ENCODE measurements at regions not wholly inside any gene's neighbourhood (a gene's known extent, or its start where the extent isn't known, plus 50 kb on each side); places are given as distances from the start of the nearest gene placed in this dataset.
A peak's percentile ranks its signal among the peaks of the same experiment; 100 is the strongest.
"Not testable (repeated sequence)": the region's sequence is repeated elsewhere in the genome, so short reads cannot be mapped to it uniquely, and the experiment has no call there.

DNA sequence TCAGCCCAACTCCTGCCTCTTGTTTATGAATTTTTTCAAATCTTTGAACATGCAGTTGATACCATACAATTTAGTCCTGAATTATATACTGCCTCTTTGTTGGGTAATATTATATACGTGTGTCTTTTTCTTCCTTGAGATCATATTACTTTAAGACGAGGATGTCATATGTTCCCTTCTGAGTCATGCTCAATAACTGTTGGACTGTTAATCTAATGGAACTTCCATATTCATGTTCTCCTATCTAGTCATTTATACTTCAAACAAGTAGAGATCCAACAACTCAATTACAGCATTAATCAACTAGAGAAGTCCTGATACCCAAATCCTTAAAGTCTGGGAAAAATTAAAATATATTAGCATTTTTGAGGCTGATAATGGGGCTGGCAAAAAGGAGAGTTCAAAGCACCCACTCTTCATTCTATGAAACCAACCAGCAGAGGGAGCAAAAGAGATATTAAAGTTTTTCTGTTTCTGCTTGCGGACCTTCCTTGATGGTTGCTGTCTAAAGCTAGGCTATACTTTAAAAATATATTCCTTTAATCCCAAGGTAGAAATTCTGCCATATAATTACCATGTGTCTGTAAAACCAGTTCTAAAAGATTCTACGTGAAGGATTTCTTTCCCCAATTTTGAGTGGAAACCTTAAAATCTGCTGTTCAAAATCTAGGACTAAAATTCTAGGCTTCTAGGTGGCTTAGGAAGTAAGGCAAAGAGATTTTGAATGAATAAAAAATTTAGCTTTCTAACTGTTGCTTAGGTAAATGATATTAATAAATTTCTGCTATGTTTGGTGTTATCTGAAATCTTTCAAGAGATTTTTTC is 498.9 kb downstream of the BCKDHB start:
- H4K20me1 ChIP-seq (ENCODE audit: insufficient read depth, low read depth, low read length): no peaks in the 10 kb centered on the region
- no peaks in the 10 kb centered on the region for H3K27me3 ChIP-seq (ENCODE audit: low read length)
- no peak overlapping the region for H3K9ac ChIP-seq (ENCODE audit: low read length)
- no peak overlapping the region for H3K4me3 ChIP-seq (ENCODE audit: low read length)
- DNase-seq: peak; percentile 73
- no peak overlapping the region for H2AFZ ChIP-seq (ENCODE audit: low read length)
- no peak overlapping the region for H3K4me2 ChIP-seq (ENCODE audit: low read depth, low read length, poor library complexity, severe bottlenecking)
- no peaks in the 10 kb centered on the region for H3K36me3 ChIP-seq (ENCODE audit: insufficient read depth, low read length)
- no peaks in the 10 kb centered on the region for H3K9me2 ChIP-seq (replicated peaks; ENCODE audit: insufficient read depth, low read length)
- no peaks in the 10 kb centered on the region for H3K4me1 ChIP-seq (ENCODE audit: low read length)
- no peak overlapping the region for H3K27ac ChIP-seq (ENCODE audit: low read length)
- no peaks in the 10 kb centered on the region for H3K9me3 ChIP-seq (ENCODE audit: low read length)
- no peaks in the 10 kb centered on the region for H3K79me2 ChIP-seq (ENCODE audit: low read length)

DNA sequence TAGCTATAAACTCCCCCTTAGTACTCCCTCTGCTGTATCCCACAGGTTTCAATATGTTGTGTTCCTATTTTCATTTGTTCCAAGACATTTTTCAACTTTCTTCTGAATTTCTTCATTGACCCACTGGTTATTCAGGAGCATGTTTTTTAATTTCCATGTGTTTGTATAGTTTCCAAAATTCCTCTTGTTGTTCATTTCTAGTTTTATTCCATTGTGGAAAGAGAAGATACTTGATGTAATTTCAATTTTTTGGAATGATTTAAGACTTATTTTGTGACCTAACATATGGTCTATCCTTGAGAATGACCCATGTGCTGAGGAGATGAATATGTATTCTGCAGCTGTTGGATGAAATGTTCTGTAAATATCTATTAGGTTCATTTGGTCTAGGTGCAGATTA is 497.2 kb downstream of the BCKDHB start:
- Histone ChIP-seq H3K4me1 (ENCODE audit: low read length) (no peaks in the 10 kb centered on the region), H3K9me2 (replicated peaks; ENCODE audit: insufficient read depth, low read length) (no peaks in the 10 kb centered on the region), H3K9ac (ENCODE audit: low read length) (no peak overlapping the region), H3K27me3 (ENCODE audit: low read length) (no peaks in the 10 kb centered on the region), H3K4me2 (ENCODE audit: low read depth, low read length, poor library complexity, severe bottlenecking) (no peak overlapping the region), H2AFZ (ENCODE audit: low read length) (no peak overlapping the region), H4K20me1 (ENCODE audit: insufficient read depth, low read depth, low read length) (no peaks in the 10 kb centered on the region), H3K27ac (ENCODE audit: low read length) (no peak overlapping the region), H3K36me3 (ENCODE audit: insufficient read depth, low read length) (no peaks in the 10 kb centered on the region), H3K9me3 (ENCODE audit: low read length) (no peaks in the 10 kb centered on the region), H3K79me2 (ENCODE audit: low read length) (no peaks in the 10 kb centered on the region), H3K4me3 (ENCODE audit: low read length) (no peak overlapping the region)
- no peak for DNase-seq

DNA sequence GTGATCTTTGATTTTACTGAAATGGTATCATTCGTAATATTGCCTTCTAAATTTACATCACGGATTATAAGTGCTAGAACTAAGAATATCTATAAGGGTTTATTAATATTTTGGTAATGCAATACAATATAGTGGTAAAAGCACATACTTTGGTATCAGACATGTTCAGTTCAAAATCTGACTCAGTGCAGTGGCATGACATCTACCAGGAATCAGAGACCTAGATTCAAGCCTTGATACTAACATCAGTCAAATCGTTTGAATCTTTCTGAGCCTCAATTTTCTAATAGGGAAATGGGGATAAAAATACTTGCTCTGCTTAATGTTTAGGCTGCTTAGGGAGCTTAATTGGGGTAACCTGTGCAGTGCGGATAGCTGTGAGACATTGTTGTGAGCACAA is 488.0 kb downstream of the BCKDHB start:
- Histone ChIP-seq H3K27ac (ENCODE audit: low read length) (no peak overlapping the region), H3K4me3 (ENCODE audit: low read length) (no peak overlapping the region), H2AFZ (ENCODE audit: low read length) (no peak overlapping the region), H3K9me3 (ENCODE audit: low read length) (no peaks in the 10 kb centered on the region), H3K36me3 (ENCODE audit: insufficient read depth, low read length) (no peaks in the 10 kb centered on the region), H4K20me1 (ENCODE audit: insufficient read depth, low read depth, low read length) (no peaks in the 10 kb centered on the region), H3K9ac (ENCODE audit: low read length) (no peak overlapping the region), H3K9me2 (replicated peaks; ENCODE audit: insufficient read depth, low read length) (no peaks in the 10 kb centered on the region), H3K27me3 (ENCODE audit: low read length) (no peaks in the 10 kb centered on the region), H3K4me2 (ENCODE audit: low read depth, low read length, poor library complexity, severe bottlenecking) (no peak overlapping the region), H3K79me2 (ENCODE audit: low read length) (no peaks in the 10 kb centered on the region), H3K4me1 (ENCODE audit: low read length) (no peaks in the 10 kb centered on the region)
- DNase-seq: no peak

DNA sequence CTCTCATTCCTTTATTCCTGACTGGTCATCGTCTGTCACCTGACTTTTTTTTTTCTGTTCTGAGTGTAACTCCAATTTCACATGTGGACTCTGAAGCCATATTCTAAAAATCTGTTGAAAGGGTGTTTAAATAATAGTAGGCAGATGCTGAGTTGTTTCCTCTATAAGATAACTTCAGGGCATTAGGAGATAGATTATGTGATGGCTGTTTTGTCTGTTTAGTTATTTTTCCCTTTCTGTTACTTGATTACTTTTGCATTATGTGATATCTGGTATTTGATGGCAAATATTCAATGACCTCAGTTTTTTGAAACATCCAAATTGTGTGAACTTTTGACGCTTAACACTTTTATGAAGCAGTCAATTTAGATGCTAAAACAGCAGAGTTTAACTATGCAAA is 486.0 kb downstream of the BCKDHB start:
- H4K20me1 ChIP-seq (ENCODE audit: insufficient read depth, low read depth, low read length): no peaks in the 10 kb centered on the region
- no peak overlapping the region for H3K4me2 ChIP-seq (ENCODE audit: low read depth, low read length, poor library complexity, severe bottlenecking)
- no peak for DNase-seq
- H2AFZ ChIP-seq (ENCODE audit: low read length): no peak overlapping the region
- no peaks in the 10 kb centered on the region for H3K9me2 ChIP-seq (replicated peaks; ENCODE audit: insufficient read depth, low read length)
- H3K79me2 ChIP-seq (ENCODE audit: low read length): no peaks in the 10 kb centered on the region
- no peaks in the 10 kb centered on the region for H3K27me3 ChIP-seq (ENCODE audit: low read length)
- no peaks in the 10 kb centered on the region for H3K4me1 ChIP-seq (ENCODE audit: low read length)
- no peaks in the 10 kb centered on the region for H3K36me3 ChIP-seq (ENCODE audit: insufficient read depth, low read length)
- no peaks in the 10 kb centered on the region for H3K9me3 ChIP-seq (ENCODE audit: low read length)
- H3K9ac ChIP-seq (ENCODE audit: low read length): no peak overlapping the region
- no peak overlapping the region for H3K27ac ChIP-seq (ENCODE audit: low read length)
- H3K4me3 ChIP-seq (ENCODE audit: low read length): no peak overlapping the region

DNA sequence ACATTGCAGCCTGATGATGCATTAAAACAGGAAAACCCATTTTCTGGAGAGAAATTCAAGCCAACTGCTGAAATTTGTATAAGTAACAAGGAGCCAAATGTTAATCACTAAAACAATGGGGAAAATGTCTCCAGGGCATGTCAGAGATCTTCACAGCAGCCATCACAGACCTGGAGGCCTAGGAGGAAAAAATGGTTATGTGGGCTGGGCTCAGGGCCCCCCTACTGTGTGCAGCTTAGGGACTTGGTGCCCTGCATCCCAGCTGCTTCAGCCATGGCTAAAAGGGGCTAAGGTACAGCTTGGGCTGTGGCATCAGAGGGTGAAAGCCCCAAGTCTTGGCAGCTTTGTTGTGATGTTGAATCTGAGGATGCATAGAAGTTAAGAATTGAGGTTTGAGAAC is 479.8 kb downstream of the BCKDHB start:
- H3K4me2 ChIP-seq (ENCODE audit: low read depth, low read length, poor library complexity, severe bottlenecking): no peak overlapping the region
- no peaks in the 10 kb centered on the region for H3K9me2 ChIP-seq (replicated peaks; ENCODE audit: insufficient read depth, low read length)
- H3K79me2 ChIP-seq (ENCODE audit: low read length): no peaks in the 10 kb centered on the region
- H3K9ac ChIP-seq (ENCODE audit: low read length): no peak overlapping the region
- H3K9me3 ChIP-seq (ENCODE audit: low read length): no peaks in the 10 kb centered on the region
- no peaks in the 10 kb centered on the region for H4K20me1 ChIP-seq (ENCODE audit: insufficient read depth, low read depth, low read length)
- no peaks in the 10 kb centered on the region for H3K4me1 ChIP-seq (ENCODE audit: low read length)
- H3K27ac ChIP-seq (ENCODE audit: low read length): no peak overlapping the region
- DNase-seq: no peak
- H3K4me3 ChIP-seq (ENCODE audit: low read length): no peak overlapping the region
- no peak overlapping the region for H2AFZ ChIP-seq (ENCODE audit: low read length)
- H3K27me3 ChIP-seq (ENCODE audit: low read length): no peaks in the 10 kb centered on the region
- no peaks in the 10 kb centered on the region for H3K36me3 ChIP-seq (ENCODE audit: insufficient read depth, low read length)

DNA sequence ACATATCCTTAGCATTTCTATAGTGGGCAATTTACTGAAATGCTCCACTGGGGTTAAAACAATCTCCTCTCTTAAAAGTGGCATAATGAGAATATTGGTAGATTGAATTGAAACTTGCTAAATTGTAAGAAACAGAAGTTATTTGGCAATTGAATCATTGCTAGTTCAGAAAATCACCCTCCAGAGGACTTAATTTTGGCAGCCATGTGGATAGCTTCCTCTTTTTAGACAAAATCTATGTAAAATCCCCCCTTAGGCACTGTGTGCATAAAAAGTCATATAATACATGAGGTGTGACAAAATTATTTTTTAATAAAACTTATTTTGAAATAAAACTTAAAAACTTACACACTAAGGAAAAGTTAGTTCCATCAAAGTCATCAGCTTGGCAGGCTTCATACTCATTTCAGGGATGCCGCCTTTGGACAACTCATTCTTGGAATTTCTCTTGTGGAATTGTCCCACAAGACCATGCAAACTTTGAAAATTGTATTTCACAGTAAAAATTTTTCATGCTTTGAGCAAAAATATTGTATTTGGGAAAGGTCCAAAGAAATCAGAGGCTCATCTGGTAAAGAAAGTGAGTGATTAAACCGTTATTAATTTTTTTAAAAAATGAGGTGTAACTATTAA is 473.0 kb downstream of the BCKDHB start:
- no peak overlapping the region for H3K27ac ChIP-seq (ENCODE audit: low read length)

DNA sequence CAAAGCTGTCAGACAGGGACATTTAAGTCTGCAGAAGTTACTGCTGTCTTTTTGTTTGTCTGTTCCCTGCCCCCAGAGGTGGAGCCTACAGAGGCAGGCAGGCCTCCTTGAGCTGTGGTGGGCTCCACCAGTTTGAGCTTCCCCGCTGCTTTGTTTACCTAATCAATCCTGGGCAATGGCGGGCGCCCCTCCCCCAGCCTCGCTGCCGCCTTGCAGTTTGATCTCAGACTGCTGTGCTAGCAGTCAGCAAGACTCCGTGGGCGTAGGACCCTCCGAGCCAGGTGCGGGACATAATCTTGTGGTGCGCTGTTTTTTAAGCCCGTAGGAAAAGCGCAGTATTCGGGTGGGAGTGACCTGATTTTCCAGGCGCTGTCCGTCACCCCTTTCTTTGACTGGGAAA is 466.8 kb downstream of the BCKDHB start:
- not testable (repeated sequence) for H3K4me3 ChIP-seq (ENCODE audit: low read length); H3K4me1 ChIP-seq (ENCODE audit: low read length); H3K4me2 ChIP-seq (ENCODE audit: low read depth, low read length, poor library complexity, severe bottlenecking); H3K79me2 ChIP-seq (ENCODE audit: low read length); H3K36me3 ChIP-seq (ENCODE audit: insufficient read depth, low read length); DNase-seq; H3K27ac ChIP-seq (ENCODE audit: low read length); H3K9ac ChIP-seq (ENCODE audit: low read length); H4K20me1 ChIP-seq (ENCODE audit: insufficient read depth, low read depth, low read length); H3K9me2 ChIP-seq (replicated peaks; ENCODE audit: insufficient read depth, low read length); H2AFZ ChIP-seq (ENCODE audit: low read length); H3K9me3 ChIP-seq (ENCODE audit: low read length); H3K27me3 ChIP-seq (ENCODE audit: low read length)

More for the DNA sequence above, 473.0 kb downstream of the BCKDHB start:
- no peaks in the 10 kb centered on the region for H4K20me1 ChIP-seq (ENCODE audit: insufficient read depth, low read depth, low read length)
- peak; percentile 48 for DNase-seq
- H3K9me2 ChIP-seq (replicated peaks; ENCODE audit: insufficient read depth, low read length): no peaks in the 10 kb centered on the region; the same call in 1 of the 2 replicates
- H3K9me3 ChIP-seq (ENCODE audit: low read length): no peaks in the 10 kb centered on the region
- peaks cover 5% of the 10 kb centered on the region for H3K4me1 ChIP-seq (ENCODE audit: low read length)
- no peaks in the 10 kb centered on the region for H3K36me3 ChIP-seq (ENCODE audit: insufficient read depth, low read length)
- H3K4me3 ChIP-seq (ENCODE audit: low read length): no peak overlapping the region
- no peaks in the 10 kb centered on the region for H3K79me2 ChIP-seq (ENCODE audit: low read length)
- no peak overlapping the region for H3K4me2 ChIP-seq (ENCODE audit: low read depth, low read length, poor library complexity, severe bottlenecking)
- H3K9ac ChIP-seq (ENCODE audit: low read length): no peak overlapping the region
- no peaks in the 10 kb centered on the region for H3K27me3 ChIP-seq (ENCODE audit: low read length)
- H2AFZ ChIP-seq (ENCODE audit: low read length): no peak overlapping the region

DNA sequence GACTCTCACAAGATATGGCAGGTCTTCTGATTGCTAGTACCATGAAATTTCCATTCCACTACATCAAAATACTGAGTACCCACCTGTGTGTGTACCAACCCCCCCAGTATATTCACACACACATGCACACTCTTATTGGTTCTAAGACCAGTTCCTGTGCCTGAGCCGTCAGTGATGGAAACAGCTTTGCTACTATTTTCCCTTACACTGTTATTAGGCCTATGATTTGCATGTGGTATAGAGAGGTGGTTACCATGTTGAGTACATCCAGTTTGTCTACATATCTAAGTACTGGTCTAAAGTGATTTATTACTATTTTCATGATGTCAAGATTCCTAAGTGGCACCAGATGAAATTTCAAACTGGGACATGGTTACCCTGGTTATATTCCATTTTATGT is 459.9 kb downstream of the BCKDHB start:
- H3K9ac ChIP-seq (ENCODE audit: low read length): no peak overlapping the region
- no peaks in the 10 kb centered on the region for H3K79me2 ChIP-seq (ENCODE audit: low read length)
- no peaks in the 10 kb centered on the region for H3K4me1 ChIP-seq (ENCODE audit: low read length)
- DNase-seq: no peak
- no peaks in the 10 kb centered on the region for H3K27me3 ChIP-seq (ENCODE audit: low read length)
- no peaks in the 10 kb centered on the region for H3K9me3 ChIP-seq (ENCODE audit: low read length)
- no peaks in the 10 kb centered on the region for H3K9me2 ChIP-seq (replicated peaks; ENCODE audit: insufficient read depth, low read length)
- no peaks in the 10 kb centered on the region for H3K36me3 ChIP-seq (ENCODE audit: insufficient read depth, low read length)
- H3K4me2 ChIP-seq (ENCODE audit: low read depth, low read length, poor library complexity, severe bottlenecking): no peak overlapping the region
- no peak overlapping the region for H2AFZ ChIP-seq (ENCODE audit: low read length)
- H3K27ac ChIP-seq (ENCODE audit: low read length): no peak overlapping the region
- H4K20me1 ChIP-seq (ENCODE audit: insufficient read depth, low read depth, low read length): no peaks in the 10 kb centered on the region
- H3K4me3 ChIP-seq (ENCODE audit: low read length): no peak overlapping the region

Measured in Karpas-422 (cell line).